ENCODE measurements at regions not wholly inside any gene's neighbourhood (a gene's known extent, or its start where the extent isn't known, plus 50 kb on each side); places are given as distances from the start of the nearest gene placed in this dataset.
"Not testable (repeated sequence)": the region's sequence is repeated elsewhere in the genome, so short reads cannot be mapped to it uniquely, and the experiment has no call there.

GRCh38 chr2:17135619-17136018, 382.6 kb downstream of the RAD51AP2 start:
- CTCF ChIA-PET, result no interaction called here
- no peak for DNase-seq (ENCODE audit: extremely low spot score)
- no peak for TF ChIP-seq CTCF (IDR thresholded peaks at IDR 0.05; ENCODE audit: control extremely low read depth, extremely low read depth, low read depth, missing control alignments)
- POLR2A ChIA-PET, result no interaction called here

GRCh38 chr2:17133052-17133671, 385.1 kb downstream of the RAD51AP2 start:
- POLR2A ChIA-PET, result no interaction called here
- no peak for DNase-seq (ENCODE audit: extremely low spot score)
- no peak for TF ChIP-seq CTCF (IDR thresholded peaks at IDR 0.05; ENCODE audit: control extremely low read depth, extremely low read depth, low read depth, missing control alignments)
- CTCF ChIA-PET, result interaction anchor here (1.9 kb wide), 1 partner anchor 10 kb away, joined by 5 read pairs; no protein-coding TSS in a partner anchor

- DNase-seq (ENCODE audit: extremely low spot score); CTCF ChIA-PET; POLR2A ChIA-PET: not testable (repeated sequence)
Observed at GRCh38 chr2:17130627-17131026, 387.6 kb downstream of the RAD51AP2 start.

- no peak for TF ChIP-seq CTCF (IDR thresholded peaks at IDR 0.05; ENCODE audit: control extremely low read depth, extremely low read depth, low read depth, missing control alignments)
- DNase-seq (ENCODE audit: extremely low spot score), result no peak
- POLR2A ChIA-PET, result no interaction called here
- CTCF ChIA-PET, result interaction anchor here (1.5 kb wide), 1 partner anchor 10 kb away, joined by 3 read pairs; no protein-coding TSS in a partner anchor
Observed at GRCh38 chr2:17125989-17126620, 392.1 kb downstream of the RAD51AP2 start.

GRCh38 chr2:17124575-17125318, 393.5 kb downstream of the RAD51AP2 start:
- ChIA-PET CTCF (interaction anchor here (1.0 to 1.5 kb wide), 2 partner anchors 8 to 35 kb away, joined by 3 read pairs; no protein-coding TSS in a partner anchor), POLR2A (no interaction called here)
- no peak for TF ChIP-seq CTCF (IDR thresholded peaks at IDR 0.05; ENCODE audit: control extremely low read depth, extremely low read depth, low read depth, missing control alignments)
- DNase-seq (ENCODE audit: extremely low spot score), result no peak

- DNase-seq (ENCODE audit: extremely low spot score), result no peak
- POLR2A ChIA-PET, result no interaction called here
- CTCF ChIA-PET, result interaction anchor here (1.0 to 2.2 kb wide), 4 partner anchors 11 to 61 kb away, joined by 3 to 6 read pairs (median 4); no protein-coding TSS in a partner anchor
- TF ChIP-seq CTCF (IDR thresholded peaks at IDR 0.05; ENCODE audit: control extremely low read depth, extremely low read depth, low read depth, missing control alignments), result no peak
Observed at GRCh38 chr2:17122887-17123501, 395.2 kb downstream of the RAD51AP2 start.

Measured in GM10248 (cell line).